SIG-M5 treated with dmso at 0.1 percent for 504 hours (cell line): ENCODE measurements at regions not wholly inside any gene's neighbourhood (a gene's known extent, or its start where the extent isn't known, plus 50 kb on each side); places are given as distances from the start of the nearest gene placed in this dataset.

Source experiments
- DNase-seq: peaks from one replicate; lab custom pipeline; 2025; ENCODE audit not compliant: unreplicated experiment; lab: John Stamatoyannopoulos, UW

GRCh38 chr3:31048143-31048542, 153.7 kb upstream of the GADL1 start:
- no peak for DNase-seq

- DNase-seq, result no peak
These were observed 155.8 kb upstream of the GADL1 start for GRCh38 chr3:31050296-31050695.

- DNase-seq, result peak; percentile 6
These were observed 156.8 kb upstream of the GADL1 start for GRCh38 chr3:31051226-31051625.

- DNase-seq, result no peak
These were observed 158.8 kb upstream of the GADL1 start for GRCh38 chr3:31053299-31053698.

- DNase-seq, result no peak
These were observed 159.6 kb upstream of the GADL1 start for GRCh38 chr3:31054032-31054431.

GRCh38 chr3:31055757-31056156, 161.3 kb upstream of the GADL1 start:
- DNase-seq, result no peak

- DNase-seq, result no peak
These were observed 163.4 kb upstream of the GADL1 start for GRCh38 chr3:31057891-31058290.

- DNase-seq, result no peak
These were observed 169.6 kb upstream of the GADL1 start for GRCh38 chr3:31064021-31064420.

- DNase-seq, result no peak
These were observed 171.3 kb upstream of the GADL1 start for GRCh38 chr3:31065765-31066164.

GRCh38 chr3:31067004-31067403, 172.5 kb upstream of the GADL1 start:
- DNase-seq, result no peak

- DNase-seq, result no peak
These were observed 181.0 kb upstream of the GADL1 start for GRCh38 chr3:31075471-31075870.

- DNase-seq, result no peak
These were observed 181.4 kb upstream of the GADL1 start for GRCh38 chr3:31075876-31076275.

GRCh38 chr3:31077021-31077601, 182.7 kb upstream of the GADL1 start:
- no peak for DNase-seq

- no peak for DNase-seq
These were observed 183.4 kb upstream of the GADL1 start for GRCh38 chr3:31077826-31078225.

GRCh38 chr3:31079689-31080088, 185.2 kb upstream of the GADL1 start:
- no peak for DNase-seq

GRCh38 chr3:31081018-31081662, 186.7 kb upstream of the GADL1 start:
- DNase-seq, result no peak

GRCh38 chr3:31086148-31086547, 191.7 kb upstream of the GADL1 start:
- no peak for DNase-seq

- DNase-seq, result no peak
These were observed 192.2 kb upstream of the GADL1 start for GRCh38 chr3:31086698-31087097.

- no peak for DNase-seq
These were observed 197.3 kb upstream of the GADL1 start for GRCh38 chr3:31091748-31092147.

- no peak for DNase-seq
These were observed 198.5 kb upstream of the GADL1 start for GRCh38 chr3:31092748-31093589.

GRCh38 chr3:31093606-31094005, 199.1 kb upstream of the GADL1 start:
- DNase-seq, result no peak

- no peak for DNase-seq
These were observed 199.6 kb upstream of the GADL1 start for GRCh38 chr3:31094048-31094447.
